RWPE1 (cell line): ENCODE measurements at regions not wholly inside any gene's neighbourhood (a gene's known extent, or its start where the extent isn't known, plus 50 kb on each side); places are given as distances from the start of the nearest gene placed in this dataset.

Experiments
- CTCF ChIA-PET: fragments of 350-600 bp; sonication (Branson Sonifier 250); formaldehyde crosslinking; extraction: SDS; loops from one replicate; lab custom pipeline; 2021; lab: Yijun Ruan, JAX
- POLR2A ChIA-PET: fragments of 400-600 bp; formaldehyde crosslinking; extraction: SDS; loops from one replicate; lab custom pipeline; 2020; ENCODE audit warnings: antibody characterized with exemption; ENCODE audit not compliant: low non-redundant PET; lab: Yijun Ruan, JAX
- DNase-seq: peaks from one replicate; pipeline ENCODE4 v3.0.0; 2012; ENCODE audit warnings: low spot score
- H3K27ac ChIP-seq: fragments of 450-650 bp; 2 replicates; pipeline ENCODE4 v1.5.1; 2017
- TF ChIP-seq, protein P1 (sequence below): fragments of 450-650 bp; conservative IDR thresholded peaks from 2 replicates; pipeline ENCODE4 v1.5.1; 2017; ENCODE audit warnings: low read depth, mild to moderate bottlenecking

DNA sequence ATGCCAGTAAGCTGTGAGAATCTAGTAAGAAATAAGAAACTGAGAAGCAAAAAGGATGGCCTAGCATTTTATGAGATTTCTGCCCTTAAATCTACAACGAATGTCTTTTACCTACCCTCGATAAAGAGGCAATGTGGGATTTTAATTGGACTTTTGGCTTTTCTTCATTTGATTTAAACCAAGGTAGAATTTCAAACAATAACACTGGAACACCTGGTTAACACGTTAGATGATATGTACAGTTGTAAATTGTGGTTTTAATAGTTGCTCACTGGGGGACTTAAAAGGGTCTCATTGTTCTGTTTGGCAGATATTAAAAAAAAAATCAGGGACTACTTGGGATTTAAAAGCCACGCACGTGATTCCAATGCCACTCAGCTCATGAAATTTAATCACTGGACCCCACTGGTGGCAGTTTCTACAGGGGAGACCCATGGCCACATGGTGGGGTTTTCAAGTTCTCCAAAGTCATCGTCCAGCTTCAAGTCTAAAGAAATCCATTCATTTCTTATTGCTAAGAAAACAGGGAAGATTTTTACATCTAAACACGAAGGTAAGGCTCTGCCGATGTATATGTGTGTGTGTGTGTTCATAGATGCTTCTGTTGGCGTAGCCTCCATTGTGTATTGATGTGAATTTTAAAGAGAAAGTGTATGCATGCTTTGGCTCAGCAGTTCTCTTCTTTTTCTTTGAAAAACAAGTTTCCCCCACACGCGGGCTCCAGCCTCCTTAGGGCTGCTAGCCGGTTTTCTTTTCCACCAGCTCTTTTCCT is 588.6 kb upstream of the MKI67 start:
- no peak overlapping the region for H3K27ac ChIP-seq
- TF ChIP-seq, protein P1, sequence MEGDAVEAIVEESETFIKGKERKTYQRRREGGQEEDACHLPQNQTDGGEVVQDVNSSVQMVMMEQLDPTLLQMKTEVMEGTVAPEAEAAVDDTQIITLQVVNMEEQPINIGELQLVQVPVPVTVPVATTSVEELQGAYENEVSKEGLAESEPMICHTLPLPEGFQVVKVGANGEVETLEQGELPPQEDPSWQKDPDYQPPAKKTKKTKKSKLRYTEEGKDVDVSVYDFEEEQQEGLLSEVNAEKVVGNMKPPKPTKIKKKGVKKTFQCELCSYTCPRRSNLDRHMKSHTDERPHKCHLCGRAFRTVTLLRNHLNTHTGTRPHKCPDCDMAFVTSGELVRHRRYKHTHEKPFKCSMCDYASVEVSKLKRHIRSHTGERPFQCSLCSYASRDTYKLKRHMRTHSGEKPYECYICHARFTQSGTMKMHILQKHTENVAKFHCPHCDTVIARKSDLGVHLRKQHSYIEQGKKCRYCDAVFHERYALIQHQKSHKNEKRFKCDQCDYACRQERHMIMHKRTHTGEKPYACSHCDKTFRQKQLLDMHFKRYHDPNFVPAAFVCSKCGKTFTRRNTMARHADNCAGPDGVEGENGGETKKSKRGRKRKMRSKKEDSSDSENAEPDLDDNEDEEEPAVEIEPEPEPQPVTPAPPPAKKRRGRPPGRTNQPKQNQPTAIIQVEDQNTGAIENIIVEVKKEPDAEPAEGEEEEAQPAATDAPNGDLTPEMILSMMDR: no peak
- CTCF ChIA-PET: interaction anchor here (0.7 kb wide), 1 partner anchor 13 kb away, joined by 4 read pairs; no protein-coding TSS in a partner anchor
- POLR2A ChIA-PET: no interaction called here
- DNase-seq: no peak

DNA sequence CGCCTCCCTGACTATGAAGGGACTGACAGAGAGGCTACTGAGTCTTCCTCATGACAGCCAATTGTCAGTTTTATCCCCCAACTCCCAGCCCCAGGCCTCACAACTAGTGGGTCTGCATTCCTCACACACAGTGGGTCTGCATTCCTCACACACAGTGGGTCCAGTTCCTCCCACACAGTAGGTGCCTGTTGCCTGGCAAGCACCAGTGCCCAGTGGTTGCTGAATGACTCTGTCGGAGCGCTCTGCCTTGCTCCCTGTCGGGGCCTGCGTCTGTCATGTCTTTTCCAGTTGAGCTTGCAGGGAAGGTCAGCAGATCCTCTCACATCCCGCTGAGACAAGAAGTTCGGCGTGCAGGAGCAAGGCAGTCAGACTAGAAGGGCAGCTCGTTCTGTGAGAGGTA is 590.0 kb upstream of the MKI67 start:
- CTCF ChIA-PET: no interaction called here
- POLR2A ChIA-PET: no interaction called here
- TF ChIP-seq, protein P1: no peak
- no peak overlapping the region for H3K27ac ChIP-seq
- DNase-seq: no peak

DNA sequence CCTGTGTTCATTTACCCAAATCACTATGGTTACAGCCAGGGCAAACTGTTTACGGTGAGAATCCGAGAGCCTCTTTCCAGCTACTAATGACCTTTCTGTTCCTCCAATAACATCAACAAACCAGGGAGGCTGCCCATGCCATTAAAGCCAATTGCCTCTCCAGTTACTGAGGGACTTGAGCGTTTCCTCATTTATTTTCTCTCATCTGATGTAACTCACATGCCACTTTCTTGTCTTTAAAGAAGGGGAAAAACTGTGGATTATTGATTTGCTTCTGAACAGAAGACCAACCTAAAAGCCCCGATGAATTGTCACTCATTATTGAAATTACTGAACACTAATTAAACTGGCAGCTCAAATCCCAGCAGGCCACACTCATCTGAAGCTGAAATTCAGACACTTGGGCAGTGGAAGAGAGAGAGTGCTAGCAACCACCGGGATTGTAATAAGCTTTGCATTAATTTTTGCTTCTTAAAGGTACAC is 595.8 kb upstream of the MKI67 start:
- CTCF ChIA-PET: no interaction called here
- TF ChIP-seq, protein P1: no peak
- DNase-seq: no peak
- no peak overlapping the region for H3K27ac ChIP-seq
- POLR2A ChIA-PET: no interaction called here

DNA sequence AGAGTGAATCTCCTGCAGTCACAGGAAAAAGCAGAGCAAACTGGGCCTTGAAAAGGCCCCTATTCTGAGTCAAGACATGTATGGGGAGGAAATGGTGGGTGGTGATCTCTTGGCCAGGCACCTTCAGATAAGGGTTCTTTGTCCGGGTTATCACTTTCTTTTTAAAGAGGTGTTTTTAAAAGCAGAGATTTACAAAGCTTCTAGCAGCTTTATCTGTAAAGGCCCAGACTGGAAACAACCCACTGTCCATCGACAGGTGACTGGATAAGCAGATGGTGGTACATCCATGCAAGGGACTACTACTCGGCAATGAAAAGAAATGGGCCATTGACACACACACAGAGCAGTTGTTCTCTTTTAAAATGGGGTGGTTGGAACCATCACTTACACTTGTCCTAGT is 596.7 kb upstream of the MKI67 start:
- CTCF ChIA-PET: interaction anchor here (0.7 kb wide), 1 partner anchor 75 kb away, joined by 3 read pairs; no protein-coding TSS in a partner anchor
- TF ChIP-seq, protein P1: no peak

DNA sequence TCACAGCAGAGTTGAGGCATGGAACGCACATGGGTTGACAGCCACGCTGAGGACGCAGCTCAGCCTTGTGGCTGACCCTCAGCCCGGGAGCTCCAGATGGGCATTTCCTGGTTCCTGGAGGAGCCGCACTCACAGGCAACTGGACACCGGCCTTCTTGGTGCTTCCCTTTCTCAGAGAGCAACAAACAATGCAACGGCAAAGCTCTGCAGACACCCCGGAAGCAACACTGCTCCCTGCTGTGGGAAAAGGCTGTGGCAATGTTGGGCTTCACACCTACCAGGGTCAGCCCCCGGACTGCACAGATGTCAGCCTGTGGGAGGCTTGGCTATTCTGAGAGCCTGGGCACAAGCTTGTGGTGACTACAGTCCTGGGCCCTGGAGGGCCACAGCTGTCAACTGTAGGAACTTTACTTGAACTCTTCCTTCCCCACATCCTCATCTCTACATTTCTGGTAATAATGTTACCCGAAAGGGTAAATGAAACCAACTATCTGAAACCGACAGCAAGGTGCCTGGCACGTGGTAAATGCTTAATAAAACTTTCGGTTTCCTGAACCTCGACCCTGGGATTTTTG is 597.5 kb upstream of the MKI67 start:
- CTCF ChIA-PET: no interaction called here
- TF ChIP-seq, protein P1: no peak
- H3K27ac ChIP-seq: no peak overlapping the region
- POLR2A ChIA-PET: no interaction called here
- DNase-seq: no peak

More for the DNA sequence above, 596.7 kb upstream of the MKI67 start:
- POLR2A ChIA-PET: no interaction called here
- DNase-seq: no peak
- no peak overlapping the region for H3K27ac ChIP-seq

DNA sequence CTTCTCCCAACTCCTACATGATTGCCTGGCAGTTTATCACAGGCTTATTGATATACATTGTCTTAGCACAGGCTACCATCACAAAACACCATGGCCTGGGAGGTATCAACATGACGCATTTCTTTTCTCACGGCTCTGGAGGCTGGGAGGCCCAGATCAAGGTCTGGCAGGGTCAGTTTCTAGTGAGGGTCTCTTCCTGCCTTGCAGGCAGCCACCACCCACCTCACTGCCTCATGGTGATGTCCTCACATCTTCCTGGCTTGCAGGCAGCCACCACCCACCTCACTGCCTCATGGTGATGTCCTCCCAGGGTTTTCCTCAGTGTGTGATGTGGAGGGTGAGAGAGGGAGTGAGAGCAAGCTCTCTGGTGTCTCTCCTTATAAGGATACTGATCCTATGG is 599.3 kb upstream of the MKI67 start:
- POLR2A ChIA-PET: no interaction called here
- CTCF ChIA-PET: interaction anchor here (0.5 kb wide), 1 partner anchor 1321 kb away, joined by 3 read pairs; no protein-coding TSS in a partner anchor
- TF ChIP-seq, protein P1: no peak

More for the DNA sequence above, 599.3 kb upstream of the MKI67 start:
- no peak for DNase-seq
- H3K27ac ChIP-seq: no peak overlapping the region
